GM12878 (cell line): ENCODE measurements at regions not wholly inside any gene's neighbourhood (a gene's known extent, or its start where the extent isn't known, plus 50 kb on each side); places are given as distances from the start of the nearest gene placed in this dataset.

Experiments
- ATAC-seq: fragments of 200-7000 bp; cut with Tn5 transposase; 3 replicates; pipeline ENCODE4 v1.9.1; 2020; ENCODE audit warnings: mild to moderate bottlenecking, moderate library complexity
- BruUV-seq: library from RNA; stranded (reverse); fragments of 400-500 nt; replicated peaks from 2 replicates; lab custom pipeline; 2021; lab: Mats Ljungman, UMichigan
- CTCF ChIA-PET: fragments of 300-600 bp; sonication (Branson Sonifier 250); formaldehyde crosslinking; extraction: SDS; loops from one replicate; lab custom pipeline; 2021; ENCODE audit warnings: inconsistent platforms; lab: Yijun Ruan, JAX
- POLR2A ChIA-PET: fragments of 350-600 bp; formaldehyde crosslinking; extraction: SDS; loops from one replicate; lab custom pipeline; 2021; ENCODE audit warnings: inconsistent platforms; lab: Charles Lee
- RAD21 ChIA-PET: fragments of 300-600 bp; sonication (Branson Sonifier 250); formaldehyde crosslinking; loops from one replicate; lab custom pipeline; 2023; ENCODE audit warnings: antibody characterized with exemption; ENCODE audit not compliant: unreplicated experiment; lab: Charles Lee
- SMC1A ChIA-PET: fragments of 300-600 bp; sonication (Branson Sonifier 250); formaldehyde crosslinking; loops from one replicate; lab custom pipeline; 2023; ENCODE audit not compliant: unreplicated experiment, uncharacterized antibody; lab: Charles Lee
- DNase-seq: peaks from one replicate; pipeline ENCODE4 v3.0.0-alpha.2; 2011; ENCODE audit warnings: low read depth, low spot score
- FAIRE-seq: peaks from 3 replicates; lab custom pipeline; 2011; peaks lifted over from hg19 to GRCh38; lab: Jason Lieb, UNC
- H2AFZ ChIP-seq: 2 replicates; pipeline ENCODE4 v1.6.0; 2011; ENCODE audit warnings: low read depth, low read length, control low read depth; ENCODE audit not compliant: control insufficient read depth
- H3K27ac ChIP-seq: 2 replicates; pipeline ENCODE4 v1.5.1; 2011; ENCODE audit warnings: control low read depth; ENCODE audit not compliant: control insufficient read depth, insufficient read depth
- H3K27me3 ChIP-seq, 2 experiments: replicated peaks in 1 of 2; 2 replicates each; pipeline versions ENCODE4 v1.6.0 to v1.6.1; 2011; ENCODE audit warnings: low read length in 1 of 2; ENCODE audit not compliant: control insufficient read depth in 2 of 2, insufficient read depth in 2 of 2
- H3K36me3 ChIP-seq, 2 experiments: 2 replicates each; pipeline ENCODE4 v1.5.1; 2011; ENCODE audit warnings: low read length in 1 of 2; ENCODE audit not compliant: control insufficient read depth in 2 of 2, insufficient read depth in 2 of 2
- H3K4me1 ChIP-seq: 2 replicates; pipeline ENCODE4 v1.6.1; 2011; ENCODE audit warnings: mild to moderate bottlenecking, low read length, moderate library complexity, mixed read lengths; ENCODE audit not compliant: control insufficient read depth, insufficient read depth
- H3K4me2 ChIP-seq: 2 replicates; pipeline ENCODE4 v1.6.0; 2011; ENCODE audit warnings: control low read depth; ENCODE audit not compliant: control insufficient read depth, insufficient read depth
- H3K4me3 ChIP-seq: fragments of 200-600 bp; sonication (generic); 2 replicates; pipeline ENCODE4 v1.5.1; 2016
- H3K79me2 ChIP-seq: 2 replicates; pipeline ENCODE4 v1.6.0; 2011; ENCODE audit warnings: low read length; ENCODE audit not compliant: control insufficient read depth, insufficient read depth
- H3K9ac ChIP-seq: 2 replicates; pipeline ENCODE4 v1.8.0; 2011; ENCODE audit warnings: low read length, control low read depth, mixed read lengths; ENCODE audit not compliant: control insufficient read depth, insufficient read depth
- H3K9me3 ChIP-seq: replicated peaks from 3 replicates; pipeline ENCODE4 v1.5.1; 2011; ENCODE audit warnings: mild to moderate bottlenecking, low read length; ENCODE audit not compliant: control insufficient read depth, insufficient read depth
- H4K20me1 ChIP-seq: 2 replicates; pipeline ENCODE4 v1.6.0; 2011; ENCODE audit not compliant: control insufficient read depth, insufficient read depth
- ATF7 ChIP-seq: fragments of 450-650 bp; IDR thresholded peaks from 2 replicates; pipeline ENCODE4 v1.6.1; 2016; ENCODE audit warnings: low read depth, mild to moderate bottlenecking
- BCL11A ChIP-seq: IDR thresholded peaks from 2 replicates; pipeline ENCODE4 v1.6.1; 2011; ENCODE audit warnings: low read depth, low read length
- BHLHE40 ChIP-seq, 2 experiments: fragments of 450-650 bp in 1 of 2; IDR thresholded peaks; 2 replicates each; pipeline ENCODE4 v1.6.1; 2011 to 2017; ENCODE audit warnings: low read depth in 2 of 2, borderline replicate concordance in 1 of 2, improper control_type of control experiment in 1 of 2, low read length in 1 of 2, mild to moderate bottlenecking in 1 of 2
- CBFB ChIP-seq: IDR thresholded peaks from 2 replicates; pipeline ENCODE4 v1.6.1; 2016; ENCODE audit warnings: antibody characterized with exemption, low read depth
- CHD4 ChIP-seq: fragments of 200-600 bp; sonication (generic); IDR thresholded peaks from 2 replicates; pipeline ENCODE4 v1.6.1; 2016; ENCODE audit warnings: mild to moderate bottlenecking
- CREB1 ChIP-seq: IDR thresholded peaks from 2 replicates; pipeline ENCODE4 v1.6.1; 2012; ENCODE audit warnings: low read depth, mild to moderate bottlenecking, inconsistent platforms
- CREM ChIP-seq: IDR thresholded peaks from 2 replicates; pipeline ENCODE4 v1.6.1; 2014; ENCODE audit warnings: antibody characterized with exemption, low read depth
- JUND ChIP-seq: IDR thresholded peaks from 2 replicates; pipeline ENCODE4 v1.6.1; 2012; ENCODE audit warnings: low read depth, mild to moderate bottlenecking, low read length, improper control_type of control experiment, moderate library complexity
- KDM1A ChIP-seq: fragments of 200-600 bp; sonication (generic); IDR thresholded peaks from 2 replicates; pipeline ENCODE4 v1.6.1; 2016; ENCODE audit warnings: borderline replicate concordance
- MTA3 ChIP-seq: IDR thresholded peaks from 2 replicates; pipeline ENCODE4 v1.6.1; 2012; ENCODE audit warnings: low read length, inconsistent platforms, borderline replicate concordance
- NFYA ChIP-seq: IDR thresholded peaks from 2 replicates; pipeline ENCODE4 v1.6.1; 2011; ENCODE audit warnings: low read depth, mild to moderate bottlenecking, low read length, improper control_type of control experiment, borderline replicate concordance
- NR2F1 ChIP-seq: fragments of 450-650 bp; conservative IDR thresholded peaks from 2 replicates; pipeline ENCODE4 v1.6.1; 2017; ENCODE audit warnings: mild to moderate bottlenecking
- RBBP5 ChIP-seq: fragments of 200-600 bp; sonication (generic); conservative IDR thresholded peaks from 2 replicates; pipeline ENCODE4 v1.6.1; 2016
- SRF ChIP-seq, 2 experiments: IDR thresholded peaks; 2 replicates each; pipeline ENCODE4 v1.6.1; 2011; ENCODE audit warnings: low read depth in 2 of 2, low read length in 2 of 2, mild to moderate bottlenecking in 1 of 2, moderate library complexity in 1 of 2
- STAT1 ChIP-seq: fragments of 450-650 bp; conservative IDR thresholded peaks from 2 replicates; pipeline ENCODE4 v1.6.1; 2014; ENCODE audit warnings: antibody characterized with exemption, mild to moderate bottlenecking
- ZNF622 ChIP-seq: fragments of 450-650 bp; IDR thresholded peaks from 2 replicates; pipeline ENCODE4 v1.6.1; 2017; ENCODE audit warnings: mild to moderate bottlenecking, inconsistent platforms
- WGBS: methylation state at CpG from one replicate; pipeline ENCODE4 v1.1.6; 2016; ENCODE audit warnings: low lambda C conversion rate; ENCODE audit not compliant: insufficient replicate concordance, insufficient coverage; ENCODE audit errors: missing lambda C conversion rate; 5-methylcytosine and 5-hydroxymethylcytosine counted together
- in situ Hi-C: fragments of 300-500 bp; cut with MboI; formaldehyde crosslinking; loops from 9 replicates; pipeline ENCODE4 v1.14.3; 2018; ENCODE audit warnings: mixed read lengths
- intact Hi-C: fragments of 100-400 bp; cut with micrococcal nuclease; formaldehyde crosslinking; loops from one replicate; pipeline ENCODE4 v1.14.2; 2022; ENCODE audit not compliant: unreplicated experiment
- TF ChIP-seq, protein P1 (sequence below): IDR thresholded peaks from 2 replicates; pipeline ENCODE4 v1.6.1; 2011; ENCODE audit warnings: low read depth, low read length, improper control_type of control experiment, borderline replicate concordance
- TF ChIP-seq, protein P2 (sequence below): fragments of 450-650 bp; IDR thresholded peaks from 2 replicates; pipeline ENCODE4 v1.6.1; 2016; ENCODE audit warnings: mild to moderate bottlenecking

DNA sequence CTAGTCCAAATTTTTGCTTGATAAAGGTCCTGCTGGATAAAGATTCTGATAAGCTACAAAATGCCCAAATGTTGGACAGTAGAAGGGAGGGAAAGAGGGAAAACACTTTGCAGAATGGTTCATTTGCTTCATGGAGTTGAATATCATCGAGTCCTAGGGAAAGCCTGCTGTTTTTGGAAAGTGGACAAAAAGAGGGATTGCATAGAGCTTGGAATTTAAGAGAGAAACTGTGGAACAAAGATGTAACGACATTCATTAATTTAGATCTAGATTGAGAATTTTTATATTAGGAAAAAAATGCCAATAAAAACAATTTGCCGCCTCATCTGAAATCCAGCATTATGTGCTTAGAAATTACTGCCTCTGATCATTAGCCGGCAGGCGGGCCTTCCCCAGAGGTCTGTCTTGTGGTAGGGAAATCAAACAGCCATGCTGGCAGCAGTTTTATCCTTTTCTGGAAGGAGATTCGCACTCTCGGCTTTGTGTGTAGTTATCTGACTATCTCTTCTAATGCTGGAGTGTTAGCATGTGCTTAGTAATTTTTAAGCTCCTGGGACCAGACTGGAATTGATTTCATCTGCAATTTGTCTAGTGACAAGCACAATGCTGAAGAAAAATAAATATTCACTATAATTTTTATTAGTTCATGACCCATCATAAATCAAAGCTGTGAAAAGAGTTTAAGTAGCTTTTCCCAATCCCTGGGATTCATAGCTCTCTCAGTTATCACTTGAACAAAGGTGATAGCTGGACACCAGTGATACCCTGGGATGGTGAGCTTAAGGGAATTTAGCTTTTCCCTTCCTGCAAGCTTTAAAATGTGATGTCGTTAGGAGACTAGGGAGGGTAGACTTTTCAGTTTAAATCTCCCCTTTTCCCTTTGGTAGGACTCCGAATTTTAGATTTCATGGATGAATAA, 329.5 kb downstream of the PRL start:
- TF ChIP-seq NR2F1 (no peak), ZNF622 (no peak), CBFB (no peak), JUND (no peak), BCL11A (no peak), CREB1 (no peak), KDM1A (no peak), CHD4 (no peak), ATF7 (no peak), MTA3 (no peak), RBBP5 (no peak), BHLHE40 (IDR thresholded peaks at IDR 0.05; ENCODE audit: borderline replicate concordance in 1 of 2, low read depth in 2 of 2, low read length in 1 of 2) (no peak), STAT1 (no peak), SRF (IDR thresholded peaks at IDR 0.05; ENCODE audit: low read depth in 2 of 2, low read length in 2 of 2) (no peak), CREM (no peak), NFYA (no peak)
- TF ChIP-seq, protein P1, sequence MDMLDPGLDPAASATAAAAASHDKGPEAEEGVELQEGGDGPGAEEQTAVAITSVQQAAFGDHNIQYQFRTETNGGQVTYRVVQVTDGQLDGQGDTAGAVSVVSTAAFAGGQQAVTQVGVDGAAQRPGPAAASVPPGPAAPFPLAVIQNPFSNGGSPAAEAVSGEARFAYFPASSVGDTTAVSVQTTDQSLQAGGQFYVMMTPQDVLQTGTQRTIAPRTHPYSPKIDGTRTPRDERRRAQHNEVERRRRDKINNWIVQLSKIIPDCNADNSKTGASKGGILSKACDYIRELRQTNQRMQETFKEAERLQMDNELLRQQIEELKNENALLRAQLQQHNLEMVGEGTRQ = no peak
- TF ChIP-seq, protein P2, sequence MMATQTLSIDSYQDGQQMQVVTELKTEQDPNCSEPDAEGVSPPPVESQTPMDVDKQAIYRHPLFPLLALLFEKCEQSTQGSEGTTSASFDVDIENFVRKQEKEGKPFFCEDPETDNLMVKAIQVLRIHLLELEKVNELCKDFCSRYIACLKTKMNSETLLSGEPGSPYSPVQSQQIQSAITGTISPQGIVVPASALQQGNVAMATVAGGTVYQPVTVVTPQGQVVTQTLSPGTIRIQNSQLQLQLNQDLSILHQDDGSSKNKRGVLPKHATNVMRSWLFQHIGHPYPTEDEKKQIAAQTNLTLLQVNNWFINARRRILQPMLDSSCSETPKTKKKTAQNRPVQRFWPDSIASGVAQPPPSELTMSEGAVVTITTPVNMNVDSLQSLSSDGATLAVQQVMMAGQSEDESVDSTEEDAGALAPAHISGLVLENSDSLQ = no peak
- ChIA-PET SMC1A (interaction anchor here (0.7 to 1.8 kb wide), 6 partner anchors 11 to 58 kb away, joined by 3 to 5 read pairs (median 4); no protein-coding TSS in a partner anchor), CTCF (interaction anchor here (0.7 to 1.0 kb wide), 2 partner anchors 24 to 407 kb away, joined by 3 read pairs; no protein-coding TSS in a partner anchor), POLR2A (no interaction called here), RAD21 (no interaction called here)
- no peak for DNase-seq
- Histone ChIP-seq H3K4me1 (no peaks in the 10 kb centered on the region), H2AFZ (no peak overlapping the region), H3K79me2 (no peaks in the 10 kb centered on the region), H3K27me3 (no peaks in the 10 kb centered on the region; a peak in 1 of 4 replicates), H3K4me3 (no peak overlapping the region), H3K9ac (no peak overlapping the region), H3K4me2 (no peak overlapping the region), H4K20me1 (no peaks in the 10 kb centered on the region), H3K9me3 (no peaks in the 10 kb centered on the region), H3K27ac (no peak overlapping the region), H3K36me3 (no peaks in the 10 kb centered on the region)
- no peak for FAIRE-seq
- in situ Hi-C loops = no loop called here
- no TSS peak for BruUV-seq
- WGBS = 51% methylated on average over 9 of the region's 9 CpGs
- no peak for ATAC-seq
- intact Hi-C loops = no loop called here
